ENCODE measurements at regions not wholly inside any gene's neighbourhood (a gene's known extent, or its start where the extent isn't known, plus 50 kb on each side); places are given as distances from the start of the nearest gene placed in this dataset.

DNA sequence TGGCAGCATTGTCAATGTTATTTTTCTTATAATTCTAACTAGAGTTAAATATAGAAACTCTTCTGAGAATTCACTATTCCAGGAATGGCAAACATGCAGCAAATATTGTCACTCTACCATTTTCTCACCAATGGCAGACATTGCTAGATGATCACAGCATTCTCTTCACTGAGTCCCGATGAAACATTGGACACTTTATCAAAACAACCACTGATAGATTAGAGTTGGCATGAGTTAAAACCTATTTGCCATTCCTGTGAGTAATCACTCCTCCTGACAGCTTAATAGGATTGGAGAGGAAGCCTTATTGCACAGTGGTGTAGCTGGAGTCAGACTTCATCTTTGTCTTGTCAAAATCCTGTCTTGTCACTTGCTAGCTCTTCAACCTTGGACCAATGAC lies 163.9 kb upstream of the THUMPD2 start:
- TF ChIP-seq, protein P1, sequence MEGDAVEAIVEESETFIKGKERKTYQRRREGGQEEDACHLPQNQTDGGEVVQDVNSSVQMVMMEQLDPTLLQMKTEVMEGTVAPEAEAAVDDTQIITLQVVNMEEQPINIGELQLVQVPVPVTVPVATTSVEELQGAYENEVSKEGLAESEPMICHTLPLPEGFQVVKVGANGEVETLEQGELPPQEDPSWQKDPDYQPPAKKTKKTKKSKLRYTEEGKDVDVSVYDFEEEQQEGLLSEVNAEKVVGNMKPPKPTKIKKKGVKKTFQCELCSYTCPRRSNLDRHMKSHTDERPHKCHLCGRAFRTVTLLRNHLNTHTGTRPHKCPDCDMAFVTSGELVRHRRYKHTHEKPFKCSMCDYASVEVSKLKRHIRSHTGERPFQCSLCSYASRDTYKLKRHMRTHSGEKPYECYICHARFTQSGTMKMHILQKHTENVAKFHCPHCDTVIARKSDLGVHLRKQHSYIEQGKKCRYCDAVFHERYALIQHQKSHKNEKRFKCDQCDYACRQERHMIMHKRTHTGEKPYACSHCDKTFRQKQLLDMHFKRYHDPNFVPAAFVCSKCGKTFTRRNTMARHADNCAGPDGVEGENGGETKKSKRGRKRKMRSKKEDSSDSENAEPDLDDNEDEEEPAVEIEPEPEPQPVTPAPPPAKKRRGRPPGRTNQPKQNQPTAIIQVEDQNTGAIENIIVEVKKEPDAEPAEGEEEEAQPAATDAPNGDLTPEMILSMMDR (IDR thresholded peaks at IDR 0.05; ENCODE audit: low read depth, low read length): no peak
- no peak for TF ChIP-seq EZH2phosphoT487 (IDR thresholded peaks at IDR 0.05; ENCODE audit: low read depth)

Data from OCI-LY3 (cell line).